Activated CD8-positive, alpha-beta memory T cell treated with anti-CD3 and anti-CD28 coated beads for 1 hour (primary cell): ENCODE measurements at regions not wholly inside any gene's neighbourhood (a gene's known extent, or its start where the extent isn't known, plus 50 kb on each side); places are given as distances from the start of the nearest gene placed in this dataset.
"Not testable (repeated sequence)": the region's sequence is repeated elsewhere in the genome, so short reads cannot be mapped to it uniquely, and the experiment has no call there.

Experiments used
- DNase-seq, 2 donors: peaks; one replicate each; pipeline ENCODE4 v3.0.0-alpha.2; 2020; ENCODE audit warnings: low read depth in 1 of 2; ENCODE audit errors: extremely low read depth in 1 of 2

DNA sequence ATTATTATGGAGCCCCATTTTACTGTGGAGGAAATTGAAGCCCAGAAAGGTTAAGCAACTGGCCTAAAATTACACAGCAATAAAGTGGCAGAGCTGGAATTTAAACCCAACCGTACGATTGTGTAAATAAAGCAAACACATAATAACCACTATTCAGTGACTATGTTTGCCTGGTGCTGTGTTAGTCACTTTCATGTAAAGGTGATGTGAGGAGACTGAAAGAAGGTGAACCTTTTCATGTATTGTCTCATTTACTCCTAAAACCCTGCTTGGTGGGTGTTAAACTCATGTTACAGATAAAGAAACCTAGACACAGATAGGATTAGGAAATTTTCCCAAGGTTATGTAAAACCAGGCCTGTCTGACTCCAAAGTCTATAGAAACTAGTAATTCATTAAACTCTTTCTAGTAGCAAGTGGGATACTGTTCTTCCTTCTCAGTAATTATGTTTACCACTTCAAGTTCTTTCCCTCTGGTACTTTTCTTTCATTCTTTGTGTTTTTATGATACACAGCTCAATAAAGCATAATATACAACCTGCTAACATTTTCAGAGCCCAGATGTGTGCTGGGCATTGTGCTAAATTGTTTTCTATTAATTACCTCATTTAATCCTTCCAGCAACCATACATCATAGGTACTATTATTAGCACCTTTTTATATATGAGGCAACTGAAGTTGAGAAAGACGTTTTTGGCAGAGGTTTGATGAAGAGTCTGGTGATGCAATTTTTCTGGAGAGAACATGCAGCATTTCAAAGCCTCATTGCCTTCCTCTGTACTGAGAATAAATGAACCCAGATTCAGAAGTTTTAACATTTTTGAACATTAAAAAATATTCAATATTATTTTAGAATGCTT is 202.7 kb downstream of the SPRY1 start:
- DNase-seq = no peak

- DNase-seq = peak; percentile 25 to 28
These were observed 203.6 kb downstream of the SPRY1 start for GRCh38 chr4:123599920-123600810.

DNA sequence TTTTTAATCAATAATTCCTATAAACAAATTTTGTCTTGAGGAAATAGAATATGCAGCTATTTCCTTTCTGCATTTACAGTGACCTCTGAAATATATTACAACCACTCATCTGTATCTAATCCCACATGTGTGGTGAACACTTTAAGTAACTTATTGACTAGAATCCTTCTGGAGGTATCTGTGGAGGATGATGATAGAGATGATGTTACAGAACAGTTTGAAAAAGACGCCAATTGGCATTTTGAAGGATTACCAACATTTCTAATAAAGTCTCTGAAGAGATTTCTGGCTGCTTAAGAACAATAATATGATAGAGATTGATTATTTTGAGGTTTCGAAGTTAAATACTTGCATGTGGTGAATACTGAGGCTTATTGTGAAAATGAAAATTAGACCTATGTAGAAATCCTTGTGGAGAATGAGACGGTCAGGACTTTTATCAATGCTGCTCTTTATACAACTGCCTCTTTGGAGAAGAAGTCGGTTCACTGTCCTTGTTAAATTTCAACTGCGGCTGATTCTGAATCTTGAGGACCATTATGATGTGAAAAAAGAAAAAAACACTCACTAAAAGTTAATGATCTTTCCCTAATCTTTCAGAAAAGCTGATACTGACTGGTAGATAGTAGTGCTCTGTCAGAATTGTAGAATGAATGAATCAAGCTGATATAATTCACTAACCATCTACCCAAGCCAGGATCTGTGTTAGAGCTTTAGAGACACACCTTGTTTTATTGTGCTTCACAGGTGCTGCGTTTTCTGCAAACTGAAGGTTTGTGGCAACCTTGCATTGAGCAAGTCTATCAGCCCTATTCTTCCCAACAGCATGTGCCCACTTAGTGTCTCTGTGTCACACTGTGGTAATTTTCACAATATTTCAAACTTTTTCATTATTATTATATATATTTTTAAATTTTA is 204.7 kb downstream of the SPRY1 start:
- DNase-seq = no peak

GRCh38 chr4:123602007-123602406 is 205.4 kb downstream of the SPRY1 start:
- DNase-seq = no peak

GRCh38 chr4:123603165-123603564 is 206.6 kb downstream of the SPRY1 start:
- DNase-seq = no peak

DNA sequence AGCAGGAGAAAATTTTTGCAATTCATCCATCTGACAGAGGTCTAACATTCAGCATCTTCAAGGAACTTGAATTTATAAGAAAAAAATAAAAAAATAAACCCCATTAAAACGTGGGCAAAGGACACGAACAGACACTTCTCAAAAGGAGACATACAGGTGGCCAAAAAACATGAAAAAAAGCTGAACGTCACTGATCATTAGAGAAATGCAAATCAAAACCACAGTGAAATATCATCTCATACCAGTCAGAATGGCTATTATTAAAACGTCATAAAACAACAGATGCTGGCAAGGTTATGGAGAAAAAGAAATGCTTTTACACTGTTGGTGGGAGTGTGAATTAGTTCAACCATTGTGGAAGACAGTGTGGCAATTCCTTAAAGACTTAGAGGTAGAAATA is 209.2 kb downstream of the SPRY1 start:
- DNase-seq = not testable (repeated sequence)

DNA sequence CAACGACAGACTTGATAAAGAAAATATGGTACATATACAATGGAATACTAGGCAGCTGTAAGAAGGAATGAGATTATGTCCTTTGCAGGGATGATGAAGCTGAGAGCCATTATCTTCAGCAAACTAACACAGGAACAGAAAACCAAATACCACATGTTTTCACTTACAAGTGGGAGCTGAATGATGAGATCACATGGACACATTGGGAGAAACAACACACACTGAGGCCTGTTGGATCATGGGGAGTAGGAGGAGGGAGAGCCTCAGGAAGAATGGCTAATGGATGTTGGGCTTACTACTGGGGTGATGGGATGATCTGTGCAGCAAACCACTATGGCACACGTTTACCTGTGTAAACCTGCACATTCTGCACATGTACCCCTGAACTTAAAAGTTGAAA is 209.7 kb downstream of the SPRY1 start:
- no peak for DNase-seq

DNA sequence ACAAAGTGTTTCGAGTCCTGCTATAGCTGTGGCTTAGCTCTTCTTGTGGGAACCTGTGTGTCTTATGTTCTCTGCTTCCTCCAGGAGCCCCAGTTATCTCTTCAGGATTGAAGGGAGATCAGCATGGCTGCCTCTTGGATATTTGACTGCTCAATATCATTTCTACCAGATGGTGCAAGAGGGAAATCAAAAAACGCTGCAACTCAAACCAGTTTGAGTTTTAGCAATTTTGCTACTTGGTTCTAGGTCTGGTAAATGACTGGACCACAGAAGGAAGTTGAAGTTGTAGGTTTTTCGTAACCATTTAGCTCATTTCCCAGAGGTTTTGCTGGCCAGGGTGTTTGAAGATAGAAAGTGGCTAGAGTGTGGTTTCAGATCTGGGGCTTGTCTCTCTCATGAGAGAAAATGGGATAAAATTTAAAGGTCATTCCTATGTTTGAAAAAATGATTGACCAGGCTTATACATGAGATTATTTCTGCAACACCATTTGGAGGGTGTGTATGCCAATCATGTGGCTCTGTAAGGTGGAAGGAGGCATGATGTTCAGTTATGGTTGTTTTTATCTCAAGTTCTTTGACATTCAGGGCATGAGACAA is 210.4 kb downstream of the SPRY1 start:
- no peak for DNase-seq

DNA sequence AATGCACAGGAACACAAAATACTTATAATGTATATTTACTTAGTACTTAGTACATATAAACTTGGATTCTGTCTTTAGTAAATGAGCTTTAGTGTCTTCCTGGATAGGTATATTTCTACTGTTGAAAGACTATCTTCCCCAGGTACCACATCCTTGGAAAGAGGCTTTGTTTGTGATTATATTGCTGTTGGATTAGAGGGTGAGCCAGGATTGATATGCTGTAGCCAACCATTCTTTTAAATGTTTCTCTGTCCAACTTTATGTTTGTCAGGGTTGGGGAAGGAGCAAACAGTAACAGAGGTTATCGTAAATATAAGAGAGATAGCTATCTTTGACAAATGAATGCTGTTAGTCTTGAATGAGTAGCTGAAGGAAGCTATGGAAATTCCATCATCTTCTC is 213.2 kb downstream of the SPRY1 start:
- no peak for DNase-seq

GRCh38 chr4:123613586-123614344 is 217.2 kb downstream of the SPRY1 start:
- no peak for DNase-seq

GRCh38 chr4:123615901-123616300 is 219.3 kb downstream of the SPRY1 start:
- DNase-seq = no peak

- DNase-seq = peak; percentile 5 to 21
These were observed 220.4 kb downstream of the SPRY1 start for GRCh38 chr4:123616951-123617461.

DNA sequence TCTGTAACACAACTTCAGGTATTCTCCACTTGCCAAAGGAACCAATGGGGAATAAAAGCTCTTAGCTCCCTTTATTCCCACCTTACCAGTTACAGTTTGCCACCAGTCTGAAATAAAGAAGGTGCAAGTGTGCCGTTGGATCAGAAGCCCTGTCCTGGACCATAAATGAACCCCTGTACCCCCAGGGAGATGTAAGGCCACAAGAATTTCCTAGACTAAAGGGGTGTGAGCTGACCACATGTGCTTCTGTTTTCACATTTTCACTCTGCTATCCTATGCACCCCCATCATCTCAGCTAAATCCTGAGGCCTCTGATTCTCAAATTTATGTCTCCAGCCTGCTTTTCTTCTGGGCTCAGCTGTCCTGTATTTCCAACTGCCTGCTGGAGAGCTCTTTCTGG is 221.2 kb downstream of the SPRY1 start:
- no peak for DNase-seq

- DNase-seq = no peak
These were observed 222.0 kb downstream of the SPRY1 start for GRCh38 chr4:123618606-123619005.

DNA sequence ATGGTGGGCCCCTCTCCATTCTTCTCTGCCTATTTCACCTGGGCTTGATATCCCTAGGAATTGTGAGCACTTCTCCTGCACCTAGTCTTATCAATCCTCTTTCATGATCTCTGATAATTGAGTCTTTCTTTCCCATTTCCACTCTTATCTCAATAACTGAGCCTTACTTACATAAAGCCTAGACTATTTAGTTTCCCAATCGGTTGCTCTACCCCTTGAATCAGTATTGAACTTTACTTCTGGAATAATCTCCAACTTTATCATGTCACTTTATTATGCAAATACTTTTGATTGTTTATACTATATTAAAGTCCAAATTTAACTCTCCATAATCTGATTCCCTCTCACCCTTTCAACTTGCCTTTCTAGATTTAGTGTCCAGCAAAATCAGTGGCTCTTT is 222.7 kb downstream of the SPRY1 start:
- no peak for DNase-seq

DNA sequence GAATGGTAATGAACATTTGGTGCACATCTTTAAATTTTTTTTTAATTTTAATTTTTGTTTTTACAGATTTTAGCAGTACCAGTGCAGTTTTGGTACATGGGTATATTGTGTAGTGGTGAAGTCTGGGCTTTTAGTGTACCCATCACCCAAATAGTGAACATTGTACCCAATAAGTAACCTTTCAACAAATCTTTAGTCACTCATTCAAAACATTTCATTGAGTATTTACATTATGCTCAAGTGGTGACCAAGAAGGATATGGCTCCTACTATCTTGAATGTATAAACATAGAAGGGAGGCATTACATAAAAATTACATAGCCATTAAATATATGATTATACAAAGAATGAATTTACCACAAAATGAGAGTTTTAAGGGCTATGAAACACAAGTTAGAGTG is 223.3 kb downstream of the SPRY1 start:
- no peak for DNase-seq

DNA sequence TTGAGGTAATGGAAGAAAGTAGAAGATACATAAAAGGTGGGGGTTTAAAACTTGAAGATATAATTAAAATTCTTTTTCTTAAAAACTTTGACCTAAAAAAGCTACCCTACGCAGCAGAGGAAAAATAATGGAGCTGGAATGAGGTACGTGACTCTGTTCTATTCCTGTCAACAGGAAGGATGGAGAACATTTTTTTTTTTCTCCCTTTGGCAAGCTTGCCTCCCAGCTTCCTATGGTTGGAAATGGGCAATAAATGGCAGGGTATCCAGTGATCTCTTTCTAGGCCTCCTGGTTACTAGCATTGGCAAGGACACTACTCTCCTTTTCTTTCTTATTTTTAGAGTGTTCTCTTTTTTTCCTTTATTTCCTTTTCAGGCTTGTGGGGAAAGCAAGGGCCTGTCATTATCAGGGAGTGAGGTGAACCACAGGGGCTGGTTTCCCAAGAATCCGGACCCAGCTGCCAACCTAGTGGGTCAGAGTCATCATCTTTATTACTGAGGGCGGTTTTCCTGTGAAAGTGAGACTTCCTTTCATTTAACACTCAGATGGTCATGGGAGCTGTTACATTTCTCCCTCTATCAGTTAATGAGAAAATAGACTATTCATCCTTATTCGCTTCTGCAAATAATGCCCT is 224.6 kb downstream of the SPRY1 start:
- DNase-seq = no peak

DNA sequence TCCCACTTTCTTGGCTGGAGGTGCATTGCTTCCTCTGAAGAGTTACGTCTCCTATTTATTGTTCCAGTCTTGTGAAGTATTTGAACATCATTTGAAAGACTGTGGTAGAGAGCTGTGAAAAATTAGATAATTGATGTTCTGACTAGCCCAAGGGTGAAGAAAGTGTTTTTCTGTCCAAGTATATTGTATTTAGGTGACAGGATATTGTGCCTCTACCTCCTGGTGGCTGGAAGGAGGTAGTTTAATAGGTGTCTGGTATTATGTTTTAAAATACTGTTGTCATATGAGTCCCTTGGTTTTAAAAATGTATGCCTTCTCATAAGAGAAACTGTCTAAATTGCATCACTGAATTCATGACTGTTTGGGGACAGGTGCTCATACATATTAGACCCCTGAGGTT is 226.0 kb downstream of the SPRY1 start:
- no peak for DNase-seq

GRCh38 chr4:123623611-123624010 is 227.0 kb downstream of the SPRY1 start:
- no peak for DNase-seq
